Globus pallidus (tissue), 1 donor: ENCODE measurements at regions not wholly inside any gene's neighbourhood (a gene's known extent, or its start where the extent isn't known, plus 50 kb on each side); places are given as distances from the start of the nearest gene placed in this dataset.

ENCODE experiments used
- DNase-seq: peaks from one replicate; pipeline ENCODE4 v3.0.0-alpha.2; 2015; ENCODE audit warnings: low spot score

GRCh38 chr4:111494471-111494870 lies 650.8 kb upstream of the FAM241A start:
- DNase-seq, result no peak

GRCh38 chr4:111494971-111495370 lies 650.3 kb upstream of the FAM241A start:
- no peak for DNase-seq

- DNase-seq, result no peak
Measured at GRCh38 chr4:111499291-111499690, 646.0 kb upstream of the FAM241A start.

GRCh38 chr4:111499706-111500105 lies 645.5 kb upstream of the FAM241A start:
- DNase-seq, result no peak

GRCh38 chr4:111500858-111501257 lies 644.4 kb upstream of the FAM241A start:
- DNase-seq, result no peak

GRCh38 chr4:111501946-111502345 lies 643.3 kb upstream of the FAM241A start:
- no peak for DNase-seq

- DNase-seq, result no peak
Measured at GRCh38 chr4:111502626-111503025, 642.6 kb upstream of the FAM241A start.

GRCh38 chr4:111506706-111507105 lies 638.5 kb upstream of the FAM241A start:
- DNase-seq, result no peak

- no peak for DNase-seq
Measured at GRCh38 chr4:111510535-111510934, 634.7 kb upstream of the FAM241A start.

- DNase-seq, result no peak
Measured at GRCh38 chr4:111512081-111512783, 633.0 kb upstream of the FAM241A start.

- no peak for DNase-seq
Measured at GRCh38 chr4:111519683-111520082, 625.6 kb upstream of the FAM241A start.

- DNase-seq, result no peak
Measured at GRCh38 chr4:111530446-111530845, 614.8 kb upstream of the FAM241A start.

- no peak for DNase-seq
Measured at GRCh38 chr4:111535792-111536191, 609.5 kb upstream of the FAM241A start.

- no peak for DNase-seq
Measured at GRCh38 chr4:111537165-111537564, 608.1 kb upstream of the FAM241A start.

GRCh38 chr4:111537871-111538270 lies 607.4 kb upstream of the FAM241A start:
- no peak for DNase-seq

- DNase-seq, result no peak
Measured at GRCh38 chr4:111540671-111541070, 604.6 kb upstream of the FAM241A start.

- no peak for DNase-seq
Measured at GRCh38 chr4:111542056-111542455, 603.2 kb upstream of the FAM241A start.

- no peak for DNase-seq
Measured at GRCh38 chr4:111546881-111547280, 598.4 kb upstream of the FAM241A start.

GRCh38 chr4:111556141-111556781 lies 589.0 kb upstream of the FAM241A start:
- no peak for DNase-seq

GRCh38 chr4:111556851-111557250 lies 588.4 kb upstream of the FAM241A start:
- no peak for DNase-seq

- no peak for DNase-seq
Measured at GRCh38 chr4:111562826-111563225, 582.4 kb upstream of the FAM241A start.

- no peak for DNase-seq
Measured at GRCh38 chr4:111572470-111572869, 572.8 kb upstream of the FAM241A start.

- DNase-seq, result no peak
Measured at GRCh38 chr4:111573386-111573785, 571.9 kb upstream of the FAM241A start.

- DNase-seq, result no peak
Measured at GRCh38 chr4:111579767-111580166, 565.5 kb upstream of the FAM241A start.
